ENCODE measurements at regions not wholly inside any gene's neighbourhood (a gene's known extent, or its start where the extent isn't known, plus 50 kb on each side); places are given as distances from the start of the nearest gene placed in this dataset.

- no peak for DNase-seq
Measured at GRCh38 chr3:177516158-177517011, 319.1 kb upstream of the TBL1XR1 start.

GRCh38 chr3:177517906-177518305 is 320.6 kb upstream of the TBL1XR1 start:
- no peak for DNase-seq

- no peak for DNase-seq
Measured at GRCh38 chr3:177519588-177519987, 322.3 kb upstream of the TBL1XR1 start.

- DNase-seq: no peak
Measured at GRCh38 chr3:177521305-177521704, 324.0 kb upstream of the TBL1XR1 start.

- no peak for DNase-seq
Measured at GRCh38 chr3:177522051-177522450, 324.8 kb upstream of the TBL1XR1 start.

GRCh38 chr3:177523067-177523675 is 325.9 kb upstream of the TBL1XR1 start:
- DNase-seq: peak; percentile 32 to 71

GRCh38 chr3:177523872-177524438 is 326.7 kb upstream of the TBL1XR1 start:
- peak; percentile 10 to 52 for DNase-seq

GRCh38 chr3:177524742-177525141 is 327.5 kb upstream of the TBL1XR1 start:
- no peak for DNase-seq

- DNase-seq: no peak
Measured at GRCh38 chr3:177525414-177525813, 328.1 kb upstream of the TBL1XR1 start.

GRCh38 chr3:177525987-177526712 is 328.9 kb upstream of the TBL1XR1 start:
- DNase-seq: peak; percentile 11 to 33

GRCh38 chr3:177527182-177527581 is 329.9 kb upstream of the TBL1XR1 start:
- no peak for DNase-seq

- DNase-seq: no peak
Measured at GRCh38 chr3:177528306-177529070, 331.2 kb upstream of the TBL1XR1 start.

GRCh38 chr3:177529071-177529550 is 331.8 kb upstream of the TBL1XR1 start:
- no peak for DNase-seq

GRCh38 chr3:177529716-177530335 is 332.5 kb upstream of the TBL1XR1 start:
- DNase-seq: no peak

- peak in 1 of 2 donors; percentile 15 for DNase-seq
Measured at GRCh38 chr3:177530908-177531307, 333.6 kb upstream of the TBL1XR1 start.

GRCh38 chr3:177536873-177537272 is 339.6 kb upstream of the TBL1XR1 start:
- DNase-seq: no peak

- no peak for DNase-seq
Measured at GRCh38 chr3:177537612-177538011, 340.3 kb upstream of the TBL1XR1 start.

GRCh38 chr3:177538048-177538749 is 340.9 kb upstream of the TBL1XR1 start:
- DNase-seq: peak; percentile 10 to 25

GRCh38 chr3:177538750-177539730 is 341.8 kb upstream of the TBL1XR1 start:
- no peak for DNase-seq

- no peak for DNase-seq
Measured at GRCh38 chr3:177541541-177541940, 344.3 kb upstream of the TBL1XR1 start.
